Esophagus squamous epithelium (tissue), 5 donors: ENCODE measurements at regions not wholly inside any gene's neighbourhood (a gene's known extent, or its start where the extent isn't known, plus 50 kb on each side); places are given as distances from the start of the nearest gene placed in this dataset.

Source experiments
- DNase-seq: peaks from one replicate; lab custom pipeline; 2025; lab: John Stamatoyannopoulos, UW
- H3K27ac ChIP-seq, 4 donors: fragments of 200-600 bp; sonication (generic); one replicate each; pipeline ENCODE4 v1.5.1; 2016 to 2019; ENCODE audit warnings: mild to moderate bottlenecking in 1 of 4
- H3K27me3 ChIP-seq, 4 donors: fragments of 200-600 bp; sonication (generic); 1 replicate in 3 of 4; 2 replicates in 1 of 4; pipeline versions ENCODE4 v1.5.1 to v1.6.0; 2017 to 2021; ENCODE audit warnings: antibody characterized with exemption in 1 of 4
- H3K36me3 ChIP-seq, 3 donors: fragments of 200-600 bp; sonication (generic); one replicate each; pipeline ENCODE4 v1.5.1; 2016 to 2019
- H3K4me1 ChIP-seq, 3 donors: fragments of 200-600 bp; sonication (generic); one replicate each; pipeline ENCODE4 v1.5.1; 2017 to 2019
- H3K4me3 ChIP-seq, 4 donors: fragments of 200-600 bp; sonication (generic); 1 replicate in 3 of 4; 2 replicates in 1 of 4; pipeline ENCODE4 v1.5.1; 2016 to 2019; ENCODE audit warnings: mild to moderate bottlenecking in 2 of 4, moderate library complexity in 1 of 4
- H3K9me3 ChIP-seq, 3 donors: fragments of 200-600 bp; sonication (generic); one replicate each; pipeline ENCODE4 v1.5.1; 2016 to 2019
- POLR2A ChIP-seq, 4 donors: fragments of 450-650 bp; IDR thresholded peaks; one replicate each; pipeline ENCODE4 v1.6.1; 2017; ENCODE audit warnings: antibody characterized with exemption in 4 of 4, mild to moderate bottlenecking in 4 of 4, moderate library complexity in 3 of 4
- WGBS, 2 donors: methylation state at CpG; one replicate each; pipeline ENCODE4 v1.1.5; 2018; 5-methylcytosine and 5-hydroxymethylcytosine counted together
- intact Hi-C: fragments of 100-400 bp; cut with DNase I; formaldehyde crosslinking; loops from one replicate; pipeline ENCODE4 v1.15.0; 2022
- TF ChIP-seq, protein P1 (sequence below), 6 experiments: fragments of 450-650 bp in 4 of 6; fragments of 200-600 bp in 2 of 6; sonication (generic) in 2 of 6; IDR thresholded peaks; one replicate each; pipeline ENCODE4 v1.5.1; 2016 to 2019; ENCODE audit warnings: antibody characterized with exemption in 6 of 6, mild to moderate bottlenecking in 4 of 6, moderate library complexity in 4 of 6
- donor health status: DM: yes; HTN: yes; CAD: no.

DNA sequence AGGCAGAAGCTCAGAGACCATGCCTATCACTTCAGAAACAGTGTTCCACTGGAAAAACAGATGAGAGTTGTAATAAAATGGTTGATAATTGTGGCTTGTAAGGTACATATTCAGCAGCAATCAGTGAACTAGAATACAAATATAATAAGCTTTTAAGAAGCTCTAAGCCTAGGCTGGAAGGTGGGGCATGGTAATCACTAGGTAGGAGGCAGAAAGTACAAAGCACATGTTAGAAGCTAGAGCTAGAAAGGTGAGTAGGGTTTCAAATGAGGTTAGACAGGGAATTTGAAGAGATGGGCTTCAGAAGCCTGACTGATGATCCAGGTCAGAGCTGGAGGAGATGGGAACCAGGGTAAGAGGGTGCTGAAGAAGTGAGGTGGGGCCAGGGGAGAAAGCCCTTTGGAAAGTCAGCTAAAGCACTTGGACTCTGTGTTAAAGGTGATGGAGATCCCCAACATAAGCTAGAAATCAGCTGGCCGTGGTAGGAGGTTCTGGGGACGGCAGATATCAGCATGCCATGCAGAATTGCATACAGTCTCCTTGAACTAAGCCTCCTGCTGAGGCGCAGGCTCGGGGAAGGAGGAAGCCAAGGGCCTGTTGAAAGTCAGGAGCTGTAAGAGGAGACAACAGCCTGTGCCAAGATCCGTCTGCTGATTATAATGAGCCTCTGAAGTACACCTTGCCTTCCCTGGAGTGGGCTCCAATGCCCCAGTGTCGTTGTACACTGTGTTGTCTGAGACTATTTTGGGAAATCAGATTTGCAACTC, 659.4 kb downstream of the BCL11B start:
- intact Hi-C loops = no loop called here
- Histone ChIP-seq H3K9me3 (no peaks in the 10 kb centered on the region), H3K4me1 (no peaks in the 10 kb centered on the region), H3K4me3 (no peak overlapping the region), H3K27me3 (no peaks in the 10 kb centered on the region), H3K36me3 (no peaks in the 10 kb centered on the region), H3K27ac (no peak overlapping the region)
- DNase-seq = no peak
- WGBS, 2 donors = 75 to 89% methylated on average over 6 of the region's 6 CpGs
- TF ChIP-seq, protein P1, sequence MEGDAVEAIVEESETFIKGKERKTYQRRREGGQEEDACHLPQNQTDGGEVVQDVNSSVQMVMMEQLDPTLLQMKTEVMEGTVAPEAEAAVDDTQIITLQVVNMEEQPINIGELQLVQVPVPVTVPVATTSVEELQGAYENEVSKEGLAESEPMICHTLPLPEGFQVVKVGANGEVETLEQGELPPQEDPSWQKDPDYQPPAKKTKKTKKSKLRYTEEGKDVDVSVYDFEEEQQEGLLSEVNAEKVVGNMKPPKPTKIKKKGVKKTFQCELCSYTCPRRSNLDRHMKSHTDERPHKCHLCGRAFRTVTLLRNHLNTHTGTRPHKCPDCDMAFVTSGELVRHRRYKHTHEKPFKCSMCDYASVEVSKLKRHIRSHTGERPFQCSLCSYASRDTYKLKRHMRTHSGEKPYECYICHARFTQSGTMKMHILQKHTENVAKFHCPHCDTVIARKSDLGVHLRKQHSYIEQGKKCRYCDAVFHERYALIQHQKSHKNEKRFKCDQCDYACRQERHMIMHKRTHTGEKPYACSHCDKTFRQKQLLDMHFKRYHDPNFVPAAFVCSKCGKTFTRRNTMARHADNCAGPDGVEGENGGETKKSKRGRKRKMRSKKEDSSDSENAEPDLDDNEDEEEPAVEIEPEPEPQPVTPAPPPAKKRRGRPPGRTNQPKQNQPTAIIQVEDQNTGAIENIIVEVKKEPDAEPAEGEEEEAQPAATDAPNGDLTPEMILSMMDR (IDR thresholded peaks at IDR 0.05) = no peak
- TF ChIP-seq POLR2A (IDR thresholded peaks at IDR 0.05) = no peak

DNA sequence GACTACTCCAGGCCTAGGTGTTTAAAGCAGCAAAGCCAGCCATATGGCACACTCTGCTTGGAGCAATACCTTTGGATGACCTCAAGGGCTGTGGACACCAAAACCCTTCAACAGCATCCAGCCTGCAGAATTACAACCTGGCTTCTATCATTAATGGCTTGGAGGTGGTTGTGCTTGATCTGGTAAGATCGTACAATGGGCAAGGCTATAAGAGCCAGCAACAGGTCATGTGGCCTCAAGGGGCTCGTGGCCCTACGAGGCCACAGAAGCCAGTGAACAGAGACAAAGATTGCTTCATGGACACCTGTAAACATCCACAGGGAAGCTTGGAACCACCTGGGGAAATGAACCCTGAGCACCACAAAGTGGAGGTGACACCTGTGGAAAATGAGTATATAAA, 657.3 kb downstream of the BCL11B start:
- Histone ChIP-seq H3K4me1 (no peaks in the 10 kb centered on the region), H3K9me3 (no peaks in the 10 kb centered on the region), H3K27me3 (no peaks in the 10 kb centered on the region), H3K4me3 (no peak overlapping the region), H3K36me3 (no peaks in the 10 kb centered on the region), H3K27ac (no peak overlapping the region)
- 93 to 94% methylated on average over 3 of the region's 3 CpGs for WGBS, 2 donors
- intact Hi-C loops = no loop called here
- TF ChIP-seq POLR2A (IDR thresholded peaks at IDR 0.05) = no peak
- TF ChIP-seq, protein P1 (IDR thresholded peaks at IDR 0.05) = no peak
- no peak for DNase-seq

DNA sequence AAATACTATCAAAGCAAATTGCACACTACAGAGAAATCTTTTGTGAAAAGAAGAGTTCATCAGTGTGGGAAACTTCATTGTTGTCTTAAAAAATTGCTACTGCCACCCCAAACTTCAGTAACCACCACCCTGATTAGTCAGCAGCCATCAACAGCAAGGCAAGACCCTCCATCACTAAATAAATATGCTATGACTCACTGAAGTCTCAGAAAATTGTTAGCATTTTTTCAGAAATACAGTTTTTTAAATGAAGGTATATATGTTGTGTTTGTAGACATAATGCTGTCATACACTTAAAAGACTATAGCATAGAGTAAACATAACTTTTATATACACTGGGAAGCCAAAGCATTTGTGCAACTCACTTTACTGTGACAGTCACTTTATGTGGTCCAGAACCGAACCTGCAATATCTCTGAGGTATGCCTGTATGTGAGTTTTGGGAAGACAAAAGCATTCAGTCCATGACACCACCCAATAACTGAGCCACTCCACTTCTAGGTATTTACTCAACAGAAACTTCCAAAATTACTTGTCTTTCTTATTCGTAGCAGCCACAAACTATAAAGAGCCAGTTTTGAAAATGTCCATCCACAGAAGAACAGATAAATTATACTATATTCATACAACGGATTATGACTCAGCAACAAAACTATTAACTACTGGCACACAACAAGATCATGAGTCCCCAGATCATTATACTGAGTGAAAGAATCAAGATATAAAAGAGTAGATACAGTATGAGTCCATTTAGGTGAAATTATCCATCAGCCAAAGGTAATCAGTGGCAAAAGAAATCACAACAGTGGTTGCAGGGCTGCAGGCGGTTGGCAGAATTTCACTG, 649.6 kb downstream of the BCL11B start:
- WGBS, 2 donors = 67 to 68% methylated on average over 4 of the region's 4 CpGs
- no peaks in the 10 kb centered on the region for H3K36me3 ChIP-seq
- intact Hi-C loops = no loop called here
- H3K4me1 ChIP-seq = no peaks in the 10 kb centered on the region
- H3K27me3 ChIP-seq = no peaks in the 10 kb centered on the region
- peaks cover 0 to 7% (median 0%) of the 10 kb centered on the region in 3 donors for H3K9me3 ChIP-seq
- no peak for DNase-seq
- no peak overlapping the region for H3K27ac ChIP-seq
- H3K4me3 ChIP-seq = no peak overlapping the region
- no peak for TF ChIP-seq POLR2A (IDR thresholded peaks at IDR 0.05)
- TF ChIP-seq, protein P1 (IDR thresholded peaks at IDR 0.05) = no peak

DNA sequence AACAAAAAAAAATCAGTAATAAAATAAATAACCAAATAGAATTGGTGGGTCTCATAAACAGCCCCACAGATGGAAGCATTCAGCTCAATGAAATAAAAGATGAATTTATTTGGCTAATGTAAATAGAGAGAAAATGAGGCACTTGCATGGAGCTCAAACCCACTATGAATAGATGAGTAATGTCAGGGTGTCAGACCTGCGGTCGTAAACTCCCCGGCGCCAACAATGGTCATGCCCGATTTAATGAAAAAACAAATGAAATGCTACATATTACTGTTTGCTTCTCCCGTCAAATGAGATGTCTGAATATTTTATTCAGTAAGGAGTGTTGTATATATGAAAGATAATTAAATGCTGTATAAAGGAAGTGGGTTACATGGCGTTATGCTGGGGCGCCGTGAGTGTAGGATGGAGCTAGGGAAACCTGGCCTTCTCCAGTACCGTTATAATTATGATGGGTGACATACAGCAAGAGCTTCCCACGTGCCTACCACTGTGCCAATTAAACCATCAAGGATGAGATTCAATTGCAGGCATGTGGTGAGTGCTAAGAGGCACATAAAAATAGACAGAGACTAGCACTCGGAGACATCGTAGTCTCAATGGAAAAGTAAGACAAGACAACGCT, 648.1 kb downstream of the BCL11B start:
- no peak overlapping the region for H3K27ac ChIP-seq
- no peaks in the 10 kb centered on the region for H3K27me3 ChIP-seq
- DNase-seq = no peak
- 51 to 65% methylated on average over 14 of the region's 14 CpGs for WGBS, 2 donors
- intact Hi-C loops = no loop called here
- H3K9me3 ChIP-seq = peaks cover 0 to 16% (median 0%) of the 10 kb centered on the region in 3 donors
- no peaks in the 10 kb centered on the region for H3K36me3 ChIP-seq
- no peaks in the 10 kb centered on the region for H3K4me1 ChIP-seq
- TF ChIP-seq POLR2A (IDR thresholded peaks at IDR 0.05) = no peak
- TF ChIP-seq, protein P1 (IDR thresholded peaks at IDR 0.05) = no peak
- H3K4me3 ChIP-seq = no peak overlapping the region
